H9 (cell line): ENCODE measurements at regions not wholly inside any gene's neighbourhood (a gene's known extent, or its start where the extent isn't known, plus 50 kb on each side); places are given as distances from the start of the nearest gene placed in this dataset.

Source experiments
- DNase-seq: peaks from one replicate; pipeline ENCODE4 v3.0.0-alpha.2; 2017
- H2AFZ ChIP-seq: one replicate; pipeline ENCODE4 v1.6.1; 2013; ENCODE audit warnings: mild to moderate bottlenecking, low read length, control low read depth, moderate library complexity
- H2AK5ac ChIP-seq: 2 replicates; pipeline ENCODE4 v1.6.1; 2013; ENCODE audit warnings: low read length, control low read depth, mixed read lengths; ENCODE audit not compliant: insufficient read length
- H2BK120ac ChIP-seq: one replicate; pipeline ENCODE4 v1.6.1; 2013; ENCODE audit warnings: low read depth, mild to moderate bottlenecking, low read length, control low read depth, inconsistent platforms; ENCODE audit not compliant: poor library complexity, severe bottlenecking
- H2BK12ac ChIP-seq: 2 replicates; pipeline ENCODE4 v1.6.1; 2013; ENCODE audit warnings: low read length, control low read depth, mixed read lengths, low read depth; ENCODE audit not compliant: insufficient read length
- H2BK15ac ChIP-seq: 2 replicates; pipeline ENCODE4 v1.6.1; 2013; ENCODE audit warnings: low read depth, low read length, control low read depth
- H2BK20ac ChIP-seq: one replicate; pipeline ENCODE4 v1.6.1; 2013; ENCODE audit warnings: low read depth, mild to moderate bottlenecking, low read length, control low read depth, inconsistent platforms; ENCODE audit not compliant: poor library complexity, severe bottlenecking
- H2BK5ac ChIP-seq: 2 replicates; pipeline ENCODE4 v1.6.1; 2013; ENCODE audit warnings: low read length, control low read depth, mixed read lengths; ENCODE audit not compliant: insufficient read length
- H3K14ac ChIP-seq: 2 replicates; pipeline ENCODE4 v1.6.1; 2013; ENCODE audit warnings: low read length, control low read depth; ENCODE audit not compliant: insufficient read depth
- H3K18ac ChIP-seq: 2 replicates; pipeline ENCODE4 v1.6.1; 2013; ENCODE audit warnings: low read depth, mild to moderate bottlenecking, mixed read lengths, low read length, control low read depth; ENCODE audit not compliant: insufficient read length
- H3K23ac ChIP-seq: 2 replicates; pipeline ENCODE4 v1.6.1; 2013; ENCODE audit warnings: low read length, control low read depth, mixed read lengths, low read depth; ENCODE audit not compliant: insufficient read length
- H3K23me2 ChIP-seq: 2 replicates; pipeline ENCODE4 v1.6.1; 2013; ENCODE audit warnings: low read depth, mild to moderate bottlenecking, mixed read lengths, low read length, control low read depth; ENCODE audit not compliant: insufficient read length, poor library complexity, severe bottlenecking
- H3K27ac ChIP-seq: 2 replicates; pipeline ENCODE4 v1.5.1; 2013; ENCODE audit warnings: low read length, control low read depth, mixed read lengths, low read depth; ENCODE audit not compliant: insufficient read length
- H3K27me3 ChIP-seq: 2 replicates; pipeline ENCODE4 v1.6.1; 2013; ENCODE audit warnings: low read length, control low read depth, inconsistent platforms; ENCODE audit not compliant: insufficient read depth
- H3K4ac ChIP-seq: 2 replicates; pipeline ENCODE4 v1.6.1; 2013; ENCODE audit warnings: low read depth, mild to moderate bottlenecking, control low read depth, inconsistent platforms, low read length, moderate library complexity
- H3K4me1 ChIP-seq: 2 replicates; pipeline ENCODE4 v1.6.1; 2013; ENCODE audit warnings: low read length, control low read depth, inconsistent platforms; ENCODE audit not compliant: insufficient read depth
- H3K4me2 ChIP-seq: 2 replicates; pipeline ENCODE4 v1.6.1; 2013; ENCODE audit warnings: low read length, control low read depth, mixed read lengths; ENCODE audit not compliant: insufficient read length, insufficient read depth
- H3K56ac ChIP-seq: 2 replicates; pipeline ENCODE4 v1.6.1; 2013; ENCODE audit warnings: low read depth, mild to moderate bottlenecking, mixed read lengths, low read length, control low read depth; ENCODE audit not compliant: insufficient read length
- H3K79me1 ChIP-seq: 2 replicates; pipeline ENCODE4 v1.6.1; 2013; ENCODE audit warnings: low read depth, mild to moderate bottlenecking, moderate library complexity, low read length, control low read depth, inconsistent platforms; ENCODE audit not compliant: insufficient read depth, poor library complexity, severe bottlenecking
- H3K79me2 ChIP-seq: 2 replicates; pipeline ENCODE4 v1.6.1; 2013; ENCODE audit warnings: low read length, control low read depth, inconsistent platforms; ENCODE audit not compliant: insufficient read depth
- H3K9ac ChIP-seq: 2 replicates; pipeline ENCODE4 v1.6.1; 2013; ENCODE audit warnings: low read length, control low read depth, mixed read lengths; ENCODE audit not compliant: insufficient read length; ENCODE audit errors: extremely low read depth
- H3K9me3 ChIP-seq: one replicate; pipeline ENCODE4 v1.6.1; 2013; ENCODE audit warnings: low read depth, low read length, inconsistent platforms; ENCODE audit not compliant: control insufficient read depth
- H3T11ph ChIP-seq: one replicate; pipeline ENCODE4 v1.6.1; 2013; ENCODE audit warnings: mild to moderate bottlenecking, low read length, control low read depth, inconsistent platforms
- H4K20me1 ChIP-seq: one replicate; pipeline ENCODE4 v1.6.1; 2013; ENCODE audit not compliant: control insufficient read depth, insufficient read length, insufficient read depth
- H4K5ac ChIP-seq: 2 replicates; pipeline ENCODE4 v1.6.1; 2013; ENCODE audit warnings: low read depth, mild to moderate bottlenecking, mixed read lengths, low read length, control low read depth; ENCODE audit not compliant: insufficient read length
- H4K8ac ChIP-seq: replicated peaks from 2 replicates; pipeline ENCODE4 v1.6.1; 2013; ENCODE audit warnings: low read length, control low read depth, mixed read lengths, low read depth; ENCODE audit not compliant: insufficient read length
- H4K91ac ChIP-seq: 2 replicates; pipeline ENCODE4 v1.6.1; 2013; ENCODE audit warnings: low read depth, mild to moderate bottlenecking, moderate library complexity, mixed read lengths, low read length, control low read depth; ENCODE audit not compliant: insufficient read length
- H3K27ac Mint-ChIP-seq, 3 experiments: 2 replicates in 2 of 3; 3 replicates in 1 of 3; pipeline ENCODE4 v1.8.0; 2020 to 2021; ENCODE audit warnings: mixed read lengths in 3 of 3, mild to moderate bottlenecking in 1 of 3, moderate library complexity in 1 of 3
- H3K27me3 Mint-ChIP-seq: 2 replicates; pipeline ENCODE4 v1.8.0; 2021; ENCODE audit warnings: low read depth, mild to moderate bottlenecking, moderate library complexity, mixed read lengths
- H3K36me3 Mint-ChIP-seq, 3 experiments: 2 replicates in 2 of 3; 3 replicates in 1 of 3; pipeline ENCODE4 v1.8.0; 2020 to 2021; ENCODE audit warnings: low read depth in 3 of 3, mixed read lengths in 3 of 3; ENCODE audit not compliant: insufficient read depth in 1 of 3
- H3K4me1 Mint-ChIP-seq, 2 experiments: 2 replicates each; pipeline ENCODE4 v1.8.0; 2020; ENCODE audit warnings: mixed read lengths in 2 of 2
- H3K4me3 Mint-ChIP-seq, 2 experiments: 2 replicates in 1 of 2; 3 replicates in 1 of 2; pipeline ENCODE4 v1.8.0; 2020 to 2021; ENCODE audit warnings: mild to moderate bottlenecking in 2 of 2, mixed read lengths in 2 of 2, moderate library complexity in 1 of 2
- H3K9me3 Mint-ChIP-seq, 2 experiments: 2 replicates in 1 of 2; 3 replicates in 1 of 2; pipeline ENCODE4 v1.8.0; 2020; ENCODE audit warnings: mild to moderate bottlenecking in 2 of 2, mixed read lengths in 2 of 2, moderate library complexity in 1 of 2
- CTCF ChIP-seq: fragments of 200-600 bp; sonication (generic); conservative IDR thresholded peaks from 3 replicates; pipeline ENCODE4 v1.8.0; 2021; ENCODE audit warnings: antibody characterized with exemption, mild to moderate bottlenecking
- WGBS: extraction: QIAGEN DNeasy Blood & Tissue Kit; methylation state at CpG from one replicate; pipeline ENCODE4 v1.1.7; 2013; ENCODE audit warnings: missing lambda C conversion rate, low lambda C conversion rate, mixed read lengths; ENCODE audit not compliant: insufficient read length; ENCODE audit errors: extremely low coverage; 5-methylcytosine and 5-hydroxymethylcytosine counted together

GRCh38 chr1:65590279-65590678, 169.8 kb downstream of the LEPR start:
- Histone ChIP-seq H3K23me2 (no peaks in the 10 kb centered on the region), H2BK120ac (no peak overlapping the region), H2BK5ac (no peak overlapping the region), H4K20me1 (no peaks in the 10 kb centered on the region), H3K18ac (no peak overlapping the region), H3K14ac (no peak overlapping the region), H4K91ac (no peak overlapping the region), H2BK12ac (no peak overlapping the region), H3K4me2 (no peak overlapping the region), H3K9ac (no peak overlapping the region), H3K9me3 (no peaks in the 10 kb centered on the region), H4K8ac (no peak overlapping the region), H2AK5ac (no peak overlapping the region), H4K5ac (no peak overlapping the region), H3T11ph (no peak overlapping the region), H2BK15ac (no peak overlapping the region), H3K79me1 (no peaks in the 10 kb centered on the region), H3K56ac (no peak overlapping the region), H3K27me3 (no peaks in the 10 kb centered on the region), H3K79me2 (no peaks in the 10 kb centered on the region), H3K4me1 (no peaks in the 10 kb centered on the region), H3K23ac (no peak overlapping the region), H2AFZ (no peak overlapping the region), H2BK20ac (no peak overlapping the region), H3K27ac (no peak overlapping the region), H3K4ac (no peak overlapping the region)
- TF ChIP-seq CTCF, result no peak
- H3K27ac Mint-ChIP-seq, result no peak overlapping the region
- H3K4me1 Mint-ChIP-seq, result peaks cover 0 to 2% of the 10 kb centered on the region in 2 experiments; a peak in 1 of 4 replicates
- H3K36me3 Mint-ChIP-seq, result no peaks in the 10 kb centered on the region
- H3K27me3 Mint-ChIP-seq, result no peaks in the 10 kb centered on the region
- no CpG with 5 or more reads among the region's 2 CpGs for WGBS
- no peak overlapping the region for H3K4me3 Mint-ChIP-seq
- DNase-seq, result no peak
- no peaks in the 10 kb centered on the region for H3K9me3 Mint-ChIP-seq
